GM23248 (cell line): ENCODE measurements at regions not wholly inside any gene's neighbourhood (a gene's known extent, or its start where the extent isn't known, plus 50 kb on each side); places are given as distances from the start of the nearest gene placed in this dataset.

Experiments used
- EZH2 ChIP-seq: fragments of 200-600 bp; sonication (generic); IDR thresholded peaks from 2 replicates; pipeline ENCODE4 v1.6.1; 2018; ENCODE audit warnings: antibody characterized with exemption, mild to moderate bottlenecking; ENCODE audit not compliant: insufficient read depth, poor library complexity, severe bottlenecking
- EZH2phosphoT487 ChIP-seq: fragments of 200-600 bp; sonication (generic); IDR thresholded peaks from 2 replicates; pipeline ENCODE4 v1.6.1; 2018; ENCODE audit warnings: antibody characterized with exemption, moderate library complexity, mild to moderate bottlenecking, low read depth; ENCODE audit not compliant: insufficient read depth

GRCh38 chr18:67094123-67094522 lies 422.4 kb downstream of the DSEL start:
- no peak for TF ChIP-seq EZH2
- no peak for TF ChIP-seq EZH2phosphoT487
